SK-MEL-5 (cell line): ENCODE measurements at regions not wholly inside any gene's neighbourhood (a gene's known extent, or its start where the extent isn't known, plus 50 kb on each side); places are given as distances from the start of the nearest gene placed in this dataset.

Experiments
- DNase-seq: peaks from one replicate; pipeline ENCODE4 v3.0.0-alpha.2; 2016; ENCODE audit warnings: low read depth, low spot score
- in situ Hi-C: cut with HindIII; loops from 2 replicates; pipeline ENCODE4 v1.10.0; 2016; ENCODE audit warnings: low sequenced_read_pairs, high pct_unique_total_duplicates, low pct_unique_long_range_greater_than_20kb

DNA sequence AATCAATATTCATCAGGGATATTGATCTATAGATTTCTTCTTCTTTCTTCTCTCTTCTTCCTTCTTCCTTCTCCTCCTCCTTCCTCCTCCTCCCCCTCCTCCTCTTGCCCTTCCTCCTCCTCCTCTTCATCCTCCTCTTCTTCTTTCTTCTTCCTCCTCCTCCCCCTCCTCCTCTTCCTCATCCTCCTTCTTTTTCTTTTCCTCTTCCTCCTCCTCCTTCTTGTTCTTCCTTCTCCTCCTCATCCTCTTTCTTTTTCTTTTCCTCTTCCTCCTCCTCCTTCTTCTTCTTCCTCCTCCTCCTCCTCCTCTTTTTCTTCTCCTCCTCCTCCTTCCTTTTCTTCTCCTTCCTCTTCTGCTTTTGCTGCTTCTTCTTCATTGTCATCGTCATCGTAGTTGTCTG lies 52.4 kb upstream of the SERINC1 start:
- no peak for DNase-seq
- in situ Hi-C loops, result no loop called here

DNA sequence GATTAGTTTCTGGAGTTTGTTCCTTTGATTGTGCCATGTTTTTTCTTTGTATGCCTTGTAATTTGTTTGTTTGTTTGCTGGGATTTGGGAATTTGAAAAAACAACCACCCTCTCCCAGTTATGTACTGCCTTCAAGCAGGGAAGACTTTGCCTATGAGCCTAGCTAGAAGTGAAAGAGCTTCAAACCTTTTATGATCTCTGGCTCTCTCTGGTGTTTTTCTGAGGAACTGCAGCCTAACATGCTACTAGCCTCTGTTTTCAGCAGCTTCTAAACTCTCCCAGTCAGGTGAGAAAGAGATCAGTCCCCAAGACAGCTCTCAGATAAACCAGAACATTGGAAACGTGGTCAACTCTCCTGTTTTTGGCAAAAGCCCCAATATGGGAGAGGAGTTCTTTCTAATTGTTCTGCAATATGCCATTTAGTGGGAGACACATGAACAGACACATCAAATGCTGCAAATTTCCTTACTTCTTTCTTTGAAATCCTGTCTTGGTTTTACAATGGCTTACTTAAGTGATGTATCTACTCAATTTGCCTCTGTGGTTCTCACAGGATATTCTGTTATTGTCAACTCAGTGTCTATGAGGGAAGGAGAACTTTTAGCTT lies 58.9 kb upstream of the SERINC1 start:
- in situ Hi-C loops, result no loop called here
- DNase-seq, result peak; percentile 85

DNA sequence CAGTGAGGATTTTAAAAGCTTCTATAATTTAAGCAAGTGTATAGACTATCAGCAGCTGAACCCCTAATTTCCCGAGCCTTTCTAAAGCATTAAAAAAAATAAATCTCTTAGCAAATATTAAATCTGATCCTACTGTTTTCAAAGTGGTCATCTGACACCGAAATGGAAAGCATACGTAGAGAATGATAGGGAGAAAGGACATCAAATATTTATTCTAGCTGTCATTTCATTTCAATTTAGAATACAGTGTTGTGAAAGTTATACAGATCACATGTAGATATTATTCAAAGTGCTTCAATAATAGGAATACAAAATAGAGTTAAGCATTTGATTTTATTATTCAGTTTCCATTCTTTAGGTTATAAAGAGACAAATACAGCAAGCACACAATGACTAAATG lies 61.9 kb upstream of the PKIB start:
- in situ Hi-C loops, result no loop called here
- no peak for DNase-seq

DNA sequence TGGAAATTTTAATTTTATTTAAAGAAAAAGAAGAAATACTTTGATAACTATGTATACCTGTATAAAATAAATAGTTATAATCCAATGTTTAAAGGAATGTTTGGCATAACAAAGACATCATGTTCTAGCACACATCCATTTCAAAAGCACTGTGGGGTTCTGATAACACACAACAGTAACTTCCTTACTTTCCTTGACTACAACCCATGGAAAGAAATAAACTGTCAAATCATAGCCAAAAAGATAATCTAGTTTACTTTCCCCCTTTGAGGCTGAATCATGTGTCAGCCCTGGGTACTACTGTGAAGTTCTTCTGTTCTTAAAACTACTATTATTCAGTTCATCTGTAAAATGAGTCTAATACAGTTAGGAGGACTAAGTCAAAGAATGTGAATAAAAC lies 61.4 kb upstream of the PKIB start:
- in situ Hi-C loops, result no loop called here

DNA sequence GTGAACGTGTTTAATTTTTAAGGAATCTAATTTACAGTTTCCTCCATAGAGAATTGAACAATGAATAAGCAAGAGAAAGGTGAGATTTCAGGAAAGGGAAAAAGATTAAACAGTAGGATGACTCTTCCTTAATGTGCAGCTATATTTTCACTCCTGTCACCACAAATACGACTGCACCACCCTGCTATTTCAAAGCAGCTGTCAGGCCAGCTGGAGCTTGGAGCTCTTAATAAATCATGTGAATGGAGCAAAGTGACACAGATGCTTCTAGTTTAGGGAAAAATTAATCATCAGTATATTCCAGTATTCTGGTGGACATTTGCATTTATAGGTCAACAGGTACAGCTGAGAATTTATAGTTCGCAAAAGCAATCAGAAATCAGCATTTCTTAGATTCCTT lies 56.5 kb upstream of the PKIB start:
- in situ Hi-C loops, result no loop called here

More for the DNA sequence above, 61.4 kb upstream of the PKIB start:
- no peak for DNase-seq

DNA sequence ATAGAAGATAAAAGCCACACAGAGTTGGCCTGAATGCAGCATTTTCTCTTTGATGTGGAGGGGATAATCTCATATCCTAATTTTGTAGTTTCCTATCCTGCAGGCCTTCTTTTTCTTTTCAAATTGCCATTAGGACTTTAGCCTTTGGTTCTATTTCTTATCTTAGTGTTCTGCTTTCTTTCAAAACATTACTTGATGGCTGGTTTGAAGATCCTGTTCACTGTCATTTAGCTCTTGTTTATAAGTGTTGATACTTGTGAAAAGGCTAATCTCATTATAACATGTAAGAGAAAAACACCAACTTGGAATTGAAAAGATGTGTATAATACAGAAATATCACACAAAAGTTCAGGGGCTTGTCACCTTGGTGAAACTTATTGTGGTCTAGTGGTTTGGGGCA lies 54.6 kb upstream of the PKIB start:
- no peak for DNase-seq
- in situ Hi-C loops, result no loop called here

More for the DNA sequence above, 56.5 kb upstream of the PKIB start:
- DNase-seq, result no peak

DNA sequence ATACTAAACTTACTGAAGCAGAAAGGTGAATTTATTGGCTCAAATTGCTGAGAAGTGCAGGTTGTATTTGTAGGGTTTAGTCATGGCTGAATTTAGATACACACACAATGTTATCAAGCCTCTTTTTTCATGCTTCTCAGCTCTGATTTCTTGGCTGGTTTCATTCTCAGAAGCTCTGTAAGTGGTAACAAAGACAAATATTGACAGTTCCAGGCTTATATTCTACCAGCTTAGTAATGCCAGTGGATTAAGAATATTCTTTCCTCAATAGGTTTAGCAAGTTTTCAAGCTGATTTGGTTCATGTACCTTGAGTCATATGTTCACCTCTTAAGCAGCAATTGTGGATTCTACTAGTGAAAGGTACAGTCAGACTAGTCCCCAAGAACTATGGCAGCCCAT lies 52.1 kb upstream of the PKIB start:
- DNase-seq, result no peak
- in situ Hi-C loops, result no loop called here
